ENCODE measurements at regions not wholly inside any gene's neighbourhood (a gene's known extent, or its start where the extent isn't known, plus 50 kb on each side); places are given as distances from the start of the nearest gene placed in this dataset.

DNA sequence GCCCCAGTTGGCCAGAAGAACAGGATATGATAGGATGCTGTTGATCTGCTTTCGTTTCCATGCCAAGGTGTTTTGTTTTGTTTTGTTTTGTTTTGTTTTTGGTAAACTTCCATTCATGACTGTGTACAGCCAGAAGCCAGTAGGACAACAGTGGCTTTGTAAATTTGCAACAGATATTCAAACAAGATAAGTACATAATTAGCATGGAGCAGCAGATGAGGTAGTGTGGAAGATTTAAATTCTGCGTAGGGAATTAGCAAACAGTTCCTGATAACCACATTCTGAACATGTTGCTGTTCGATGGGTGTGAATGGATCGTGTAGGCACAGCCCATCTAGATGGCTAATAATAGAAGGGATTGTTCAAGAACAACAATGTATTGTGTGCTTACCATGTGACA is 1080.1 kb upstream of the RBFOX1 start:
- DNase-seq (ENCODE audit: extremely low spot score): no peak
- ChIA-PET CTCF (no interaction called here), POLR2A (no interaction called here)
- TF ChIP-seq SUZ12 (IDR thresholded peaks at IDR 0.05): no peak
- TF ChIP-seq HDGF (IDR thresholded peaks at IDR 0.05; ENCODE audit: borderline replicate concordance): no peak
- TF ChIP-seq L3MBTL2 (conservative IDR thresholded peaks at IDR 0.05): no peak
- no peak for TF ChIP-seq TARDBP (IDR thresholded peaks at IDR 0.05)
- no peak for TF ChIP-seq FOXM1 (IDR thresholded peaks at IDR 0.05; ENCODE audit: borderline replicate concordance)
- no peak for TF ChIP-seq SP1 (IDR thresholded peaks at IDR 0.05)
- no peak for TF ChIP-seq NFRKB (IDR thresholded peaks at IDR 0.05)
- TF ChIP-seq FOXK2 (IDR thresholded peaks at IDR 0.05): no peak
- TF ChIP-seq FOXA1 (IDR thresholded peaks at IDR 0.05): no peak

DNA sequence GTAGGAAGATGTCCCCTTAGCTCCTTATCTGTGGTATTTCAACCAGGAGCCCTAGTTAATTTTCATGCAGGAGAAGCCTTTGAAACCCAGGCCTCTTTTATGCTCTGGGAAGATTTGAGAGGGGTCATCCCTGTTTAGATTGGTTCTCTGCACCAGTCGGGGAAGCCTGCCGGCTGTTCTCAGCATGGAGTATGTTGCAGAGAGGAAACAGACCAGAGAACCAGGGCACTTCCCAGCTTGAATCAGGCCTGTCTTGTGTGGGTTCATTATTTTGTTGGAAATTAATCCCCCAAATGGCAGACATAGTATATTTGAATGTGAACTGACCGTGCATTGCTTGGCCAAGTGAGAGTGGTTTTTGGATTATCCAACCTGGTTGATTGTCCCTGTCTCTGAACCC is 1082.1 kb upstream of the RBFOX1 start:
- CTCF ChIA-PET: no interaction called here
- DNase-seq (ENCODE audit: extremely low spot score): no peak
- POLR2A ChIA-PET: no interaction called here
- no peak for TF ChIP-seq FOXA1 (IDR thresholded peaks at IDR 0.05)
- no peak for TF ChIP-seq HDGF (IDR thresholded peaks at IDR 0.05; ENCODE audit: borderline replicate concordance)
- TF ChIP-seq LEF1 (IDR thresholded peaks at IDR 0.05; ENCODE audit: borderline replicate concordance): no peak
- TF ChIP-seq NFRKB (IDR thresholded peaks at IDR 0.05): no peak
- no peak for TF ChIP-seq SUZ12 (IDR thresholded peaks at IDR 0.05)
- TF ChIP-seq, protein P1, sequence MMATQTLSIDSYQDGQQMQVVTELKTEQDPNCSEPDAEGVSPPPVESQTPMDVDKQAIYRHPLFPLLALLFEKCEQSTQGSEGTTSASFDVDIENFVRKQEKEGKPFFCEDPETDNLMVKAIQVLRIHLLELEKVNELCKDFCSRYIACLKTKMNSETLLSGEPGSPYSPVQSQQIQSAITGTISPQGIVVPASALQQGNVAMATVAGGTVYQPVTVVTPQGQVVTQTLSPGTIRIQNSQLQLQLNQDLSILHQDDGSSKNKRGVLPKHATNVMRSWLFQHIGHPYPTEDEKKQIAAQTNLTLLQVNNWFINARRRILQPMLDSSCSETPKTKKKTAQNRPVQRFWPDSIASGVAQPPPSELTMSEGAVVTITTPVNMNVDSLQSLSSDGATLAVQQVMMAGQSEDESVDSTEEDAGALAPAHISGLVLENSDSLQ (IDR thresholded peaks at IDR 0.05): no peak
- TF ChIP-seq ARNT (IDR thresholded peaks at IDR 0.05): no peak
- TF ChIP-seq FOXK2 (IDR thresholded peaks at IDR 0.05): no peak

DNA sequence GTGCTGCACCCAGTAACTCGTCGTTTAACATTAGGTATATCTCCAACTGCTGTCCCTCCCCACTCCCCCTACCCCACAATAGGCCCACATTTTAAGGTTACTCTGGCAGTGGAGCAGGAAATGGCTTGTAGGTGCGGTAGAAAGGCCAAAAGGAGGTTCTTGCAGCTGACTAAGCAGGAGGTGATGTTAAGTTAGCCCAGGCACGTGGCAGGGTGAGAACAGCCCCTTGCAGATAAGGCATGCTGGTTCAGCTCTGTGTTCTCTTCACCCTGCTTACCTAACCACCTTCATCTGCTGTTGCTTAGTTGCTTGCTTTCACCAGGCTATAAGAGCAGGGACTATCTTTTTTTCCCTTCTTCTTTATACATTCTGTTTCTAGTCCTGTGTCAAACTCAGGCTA is 1082.8 kb upstream of the RBFOX1 start:
- DNase-seq (ENCODE audit: extremely low spot score): no peak
- CTCF ChIA-PET: no interaction called here
- POLR2A ChIA-PET: no interaction called here
- TF ChIP-seq FOXM1 (IDR thresholded peaks at IDR 0.05; ENCODE audit: borderline replicate concordance) (no peak), SUZ12 (IDR thresholded peaks at IDR 0.05) (no peak), ARNT (IDR thresholded peaks at IDR 0.05) (no peak), L3MBTL2 (conservative IDR thresholded peaks at IDR 0.05) (no peak), FOXK2 (IDR thresholded peaks at IDR 0.05) (no peak), TARDBP (IDR thresholded peaks at IDR 0.05) (no peak), SP1 (IDR thresholded peaks at IDR 0.05) (no peak), HDGF (IDR thresholded peaks at IDR 0.05; ENCODE audit: borderline replicate concordance) (no peak), CTBP1 (IDR thresholded peaks at IDR 0.05; ENCODE audit: borderline replicate concordance) (no peak), ELF4 (IDR thresholded peaks at IDR 0.05) (no peak), ZNF384 (IDR thresholded peaks at IDR 0.05) (no peak), BHLHE40 (IDR thresholded peaks at IDR 0.05; ENCODE audit: borderline replicate concordance) (no peak), LEF1 (IDR thresholded peaks at IDR 0.05; ENCODE audit: borderline replicate concordance) (no peak), FOXA1 (IDR thresholded peaks at IDR 0.05) (no peak), NFRKB (IDR thresholded peaks at IDR 0.05) (no peak)
- TF ChIP-seq, protein P1 (IDR thresholded peaks at IDR 0.05): no peak

DNA sequence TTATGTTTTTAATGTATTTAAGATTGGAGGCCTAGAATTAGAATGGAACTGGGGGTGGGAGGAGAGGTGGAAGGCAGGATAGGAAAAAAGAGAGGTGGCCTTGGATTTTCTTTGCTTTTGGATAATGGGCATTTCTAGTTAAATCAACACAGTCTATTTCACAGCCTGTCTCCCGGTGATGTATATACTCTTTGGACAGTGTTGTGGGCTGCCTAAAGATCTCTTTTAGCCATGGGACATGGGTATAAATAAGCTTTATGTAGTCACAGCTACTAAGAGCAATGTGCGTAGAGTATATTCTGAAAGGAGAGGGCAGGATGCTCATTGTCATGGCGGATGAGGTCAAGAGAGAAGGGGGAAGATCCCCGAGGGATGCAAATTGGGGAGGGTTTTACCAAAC is 1084.4 kb upstream of the RBFOX1 start:
- DNase-seq (ENCODE audit: extremely low spot score): no peak
- TF ChIP-seq SUZ12 (IDR thresholded peaks at IDR 0.05): no peak
- TF ChIP-seq, protein P1 (IDR thresholded peaks at IDR 0.05): no peak
- TF ChIP-seq FOXK2 (IDR thresholded peaks at IDR 0.05): no peak
- no peak for TF ChIP-seq BHLHE40 (IDR thresholded peaks at IDR 0.05; ENCODE audit: borderline replicate concordance)
- no peak for TF ChIP-seq L3MBTL2 (conservative IDR thresholded peaks at IDR 0.05)
- no peak for TF ChIP-seq TARDBP (IDR thresholded peaks at IDR 0.05)
- no peak for TF ChIP-seq ZNF384 (IDR thresholded peaks at IDR 0.05)
- TF ChIP-seq HDGF (IDR thresholded peaks at IDR 0.05; ENCODE audit: borderline replicate concordance): no peak
- TF ChIP-seq FOXA1 (IDR thresholded peaks at IDR 0.05): no peak
- TF ChIP-seq SP1 (IDR thresholded peaks at IDR 0.05): no peak
- CTCF ChIA-PET: no interaction called here
- POLR2A ChIA-PET: no interaction called here

DNA sequence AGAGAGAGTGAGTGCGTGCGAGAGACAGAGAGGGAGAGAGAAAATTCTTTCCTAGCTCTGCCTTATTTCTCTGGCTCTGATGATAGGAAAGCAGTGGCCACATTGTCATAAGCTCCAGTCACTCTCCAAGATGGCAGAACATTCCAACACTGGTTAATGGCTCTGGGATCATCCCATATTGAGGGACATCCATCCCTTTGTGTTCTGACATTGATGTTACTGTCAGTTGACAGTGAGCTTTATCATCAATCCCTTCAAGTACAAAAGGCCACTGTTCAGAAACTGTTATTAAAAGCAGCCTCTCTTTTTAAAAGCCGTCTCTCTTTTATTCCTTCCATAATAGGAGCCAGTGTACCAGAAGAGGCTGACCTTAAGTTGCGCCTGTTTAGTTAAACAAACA is 1084.9 kb upstream of the RBFOX1 start:
- no peak for TF ChIP-seq L3MBTL2 (conservative IDR thresholded peaks at IDR 0.05)
- TF ChIP-seq LEF1 (IDR thresholded peaks at IDR 0.05; ENCODE audit: borderline replicate concordance): no peak
- no peak for TF ChIP-seq ZNF384 (IDR thresholded peaks at IDR 0.05)
- TF ChIP-seq ELF4 (IDR thresholded peaks at IDR 0.05): no peak
- TF ChIP-seq, protein P1 (IDR thresholded peaks at IDR 0.05): no peak
- no peak for TF ChIP-seq BHLHE40 (IDR thresholded peaks at IDR 0.05; ENCODE audit: borderline replicate concordance)
- no peak for TF ChIP-seq FOXK2 (IDR thresholded peaks at IDR 0.05)
- no peak for TF ChIP-seq FOXA1 (IDR thresholded peaks at IDR 0.05)
- no peak for TF ChIP-seq FOXM1 (IDR thresholded peaks at IDR 0.05; ENCODE audit: borderline replicate concordance)
- no peak for TF ChIP-seq HDGF (IDR thresholded peaks at IDR 0.05; ENCODE audit: borderline replicate concordance)
- no peak for TF ChIP-seq SUZ12 (IDR thresholded peaks at IDR 0.05)
- TF ChIP-seq TARDBP (IDR thresholded peaks at IDR 0.05): no peak
- ChIA-PET POLR2A (no interaction called here), CTCF (no interaction called here)
- no peak for DNase-seq (ENCODE audit: extremely low spot score)

DNA sequence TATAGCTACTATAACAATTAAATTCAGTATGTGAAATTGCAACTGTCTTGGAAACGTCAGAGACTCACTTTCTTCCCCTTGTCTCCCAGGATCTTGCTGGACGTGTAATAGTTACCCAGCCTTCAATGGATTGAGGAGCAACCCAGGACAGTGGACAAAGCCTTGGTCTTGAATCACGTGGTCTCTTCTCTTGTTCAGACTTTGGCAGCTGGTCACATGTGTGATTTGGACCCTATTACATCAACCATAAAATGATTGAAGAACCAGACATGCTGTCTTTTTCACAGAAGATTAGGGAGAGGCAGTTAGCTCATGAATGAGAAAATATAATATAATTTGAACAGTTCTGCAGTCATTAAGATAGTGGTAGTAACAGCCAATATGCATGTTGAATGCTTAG is 1085.5 kb upstream of the RBFOX1 start:
- ChIA-PET POLR2A (no interaction called here), CTCF (no interaction called here)
- DNase-seq (ENCODE audit: extremely low spot score): no peak
- no peak for TF ChIP-seq LEF1 (IDR thresholded peaks at IDR 0.05; ENCODE audit: borderline replicate concordance)
- no peak for TF ChIP-seq CTBP1 (IDR thresholded peaks at IDR 0.05; ENCODE audit: borderline replicate concordance)
- no peak for TF ChIP-seq BHLHE40 (IDR thresholded peaks at IDR 0.05; ENCODE audit: borderline replicate concordance)
- TF ChIP-seq FOXA1 (IDR thresholded peaks at IDR 0.05): no peak
- TF ChIP-seq TARDBP (IDR thresholded peaks at IDR 0.05): no peak
- TF ChIP-seq L3MBTL2 (conservative IDR thresholded peaks at IDR 0.05): no peak
- no peak for TF ChIP-seq ARNT (IDR thresholded peaks at IDR 0.05)
- no peak for TF ChIP-seq NFRKB (IDR thresholded peaks at IDR 0.05)
- TF ChIP-seq, protein P1 (IDR thresholded peaks at IDR 0.05): no peak
- TF ChIP-seq HDGF (IDR thresholded peaks at IDR 0.05; ENCODE audit: borderline replicate concordance): no peak
- no peak for TF ChIP-seq ZNF384 (IDR thresholded peaks at IDR 0.05)
- no peak for TF ChIP-seq FOXK2 (IDR thresholded peaks at IDR 0.05)
- TF ChIP-seq ELF4 (IDR thresholded peaks at IDR 0.05): no peak
